Neural crest cell (in vitro differentiated cells): ENCODE measurements at regions not wholly inside any gene's neighbourhood (a gene's known extent, or its start where the extent isn't known, plus 50 kb on each side); places are given as distances from the start of the nearest gene placed in this dataset.

Source experiments
- DNase-seq: peaks from one replicate; pipeline ENCODE4 v3.0.0; 2021; ENCODE audit warnings: low read depth, mixed read lengths, low spot score
- H3K27ac Mint-ChIP-seq: one replicate; pipeline ENCODE4 v1.8.0; 2021; ENCODE audit warnings: mild to moderate bottlenecking, mixed read lengths; ENCODE audit not compliant: unreplicated experiment
- H3K27me3 Mint-ChIP-seq: 2 replicates; pipeline ENCODE4 v1.8.0; 2021; ENCODE audit warnings: low read depth, mild to moderate bottlenecking, mixed read lengths
- H3K36me3 Mint-ChIP-seq: 2 replicates; pipeline ENCODE4 v1.8.0; 2021; ENCODE audit warnings: low read depth, mild to moderate bottlenecking, mixed read lengths
- H3K4me1 Mint-ChIP-seq: 2 replicates; pipeline ENCODE4 v1.8.0; 2021; ENCODE audit warnings: mixed read lengths
- H3K4me3 Mint-ChIP-seq: one replicate; pipeline ENCODE4 v1.8.0; 2021; ENCODE audit warnings: mild to moderate bottlenecking, mixed read lengths
- H3K9me3 Mint-ChIP-seq: 2 replicates; pipeline ENCODE4 v1.8.0; 2021; ENCODE audit warnings: mixed read lengths
- TF ChIP-seq, protein P1 (sequence below): fragments of 200-600 bp; sonication (generic); conservative IDR thresholded peaks from 2 replicates; pipeline ENCODE4 v1.5.0; 2021; ENCODE audit warnings: antibody characterized with exemption, mild to moderate bottlenecking

DNA sequence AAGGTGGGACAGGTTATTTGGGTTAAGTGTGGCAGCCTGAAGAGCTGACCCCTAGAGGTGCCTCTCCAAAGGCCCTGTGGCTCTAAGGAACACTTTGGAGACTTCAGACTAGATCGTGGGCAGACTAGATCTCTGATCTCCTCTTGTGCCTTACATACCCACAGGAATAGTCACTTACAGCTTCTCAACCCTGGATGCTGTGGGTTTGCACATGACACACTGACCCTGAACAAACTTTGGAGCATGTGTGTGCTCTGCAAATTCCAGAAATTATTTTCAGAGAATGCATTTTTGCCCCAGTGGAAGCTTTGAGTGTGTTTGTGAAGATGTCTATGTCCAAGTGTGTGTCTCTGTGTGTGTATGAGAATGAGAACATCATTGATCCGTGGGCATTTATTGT lies 119.6 kb downstream of the EMX2 start:
- no peaks in the 10 kb centered on the region for H3K9me3 Mint-ChIP-seq
- no peak overlapping the region for H3K27ac Mint-ChIP-seq
- H3K27me3 Mint-ChIP-seq, result no peaks in the 10 kb centered on the region
- no peak overlapping the region for H3K4me3 Mint-ChIP-seq
- no peak for DNase-seq
- H3K36me3 Mint-ChIP-seq, result no peaks in the 10 kb centered on the region
- H3K4me1 Mint-ChIP-seq, result peaks cover 8% of the 10 kb centered on the region
- TF ChIP-seq, protein P1, sequence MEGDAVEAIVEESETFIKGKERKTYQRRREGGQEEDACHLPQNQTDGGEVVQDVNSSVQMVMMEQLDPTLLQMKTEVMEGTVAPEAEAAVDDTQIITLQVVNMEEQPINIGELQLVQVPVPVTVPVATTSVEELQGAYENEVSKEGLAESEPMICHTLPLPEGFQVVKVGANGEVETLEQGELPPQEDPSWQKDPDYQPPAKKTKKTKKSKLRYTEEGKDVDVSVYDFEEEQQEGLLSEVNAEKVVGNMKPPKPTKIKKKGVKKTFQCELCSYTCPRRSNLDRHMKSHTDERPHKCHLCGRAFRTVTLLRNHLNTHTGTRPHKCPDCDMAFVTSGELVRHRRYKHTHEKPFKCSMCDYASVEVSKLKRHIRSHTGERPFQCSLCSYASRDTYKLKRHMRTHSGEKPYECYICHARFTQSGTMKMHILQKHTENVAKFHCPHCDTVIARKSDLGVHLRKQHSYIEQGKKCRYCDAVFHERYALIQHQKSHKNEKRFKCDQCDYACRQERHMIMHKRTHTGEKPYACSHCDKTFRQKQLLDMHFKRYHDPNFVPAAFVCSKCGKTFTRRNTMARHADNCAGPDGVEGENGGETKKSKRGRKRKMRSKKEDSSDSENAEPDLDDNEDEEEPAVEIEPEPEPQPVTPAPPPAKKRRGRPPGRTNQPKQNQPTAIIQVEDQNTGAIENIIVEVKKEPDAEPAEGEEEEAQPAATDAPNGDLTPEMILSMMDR, result no peak

GRCh38 chr10:117662751-117663540 lies 120.4 kb downstream of the EMX2 start:
- no peaks in the 10 kb centered on the region for H3K9me3 Mint-ChIP-seq
- no peak overlapping the region for H3K4me3 Mint-ChIP-seq
- TF ChIP-seq, protein P1, result no peak
- H3K27ac Mint-ChIP-seq, result no peak overlapping the region
- peaks cover 8% of the 10 kb centered on the region for H3K4me1 Mint-ChIP-seq
- H3K27me3 Mint-ChIP-seq, result no peaks in the 10 kb centered on the region
- no peak for DNase-seq
- H3K36me3 Mint-ChIP-seq, result no peaks in the 10 kb centered on the region

DNA sequence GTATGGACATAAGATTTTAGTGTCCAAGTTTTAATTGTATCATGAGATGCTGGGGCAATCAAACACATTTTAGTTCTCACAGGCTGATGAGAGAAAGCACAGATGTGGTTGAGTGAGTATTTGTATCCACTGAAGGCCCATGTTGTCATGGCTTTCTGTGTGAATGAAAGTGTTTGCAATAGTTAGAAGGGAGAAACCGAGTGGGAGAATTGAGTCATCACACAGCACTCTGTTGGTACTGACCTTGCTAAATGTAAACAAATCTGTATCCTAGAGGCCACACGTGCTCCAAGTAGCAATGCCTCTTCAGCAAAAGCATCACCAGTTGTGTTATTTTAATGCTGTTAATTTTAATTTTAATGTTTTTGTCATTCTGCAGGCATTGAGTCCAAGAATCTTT lies 121.2 kb downstream of the EMX2 start:
- Mint-ChIP-seq H3K36me3 (no peaks in the 10 kb centered on the region), H3K9me3 (no peaks in the 10 kb centered on the region), H3K27ac (no peak overlapping the region), H3K27me3 (no peaks in the 10 kb centered on the region), H3K4me1 (peaks cover 8% of the 10 kb centered on the region), H3K4me3 (no peak overlapping the region)
- DNase-seq, result no peak
- TF ChIP-seq, protein P1, result no peak

GRCh38 chr10:117664288-117664687 lies 121.7 kb downstream of the EMX2 start:
- Mint-ChIP-seq H3K36me3 (no peaks in the 10 kb centered on the region), H3K27ac (no peak overlapping the region), H3K4me3 (no peak overlapping the region), H3K27me3 (no peaks in the 10 kb centered on the region), H3K9me3 (no peaks in the 10 kb centered on the region), H3K4me1 (peaks cover 8% of the 10 kb centered on the region)
- DNase-seq, result no peak
- TF ChIP-seq, protein P1, result no peak

- peaks cover 8% of the 10 kb centered on the region for H3K4me1 Mint-ChIP-seq
- H3K4me3 Mint-ChIP-seq, result no peak overlapping the region
- H3K36me3 Mint-ChIP-seq, result no peaks in the 10 kb centered on the region
- TF ChIP-seq, protein P1, result no peak
- H3K27ac Mint-ChIP-seq, result no peak overlapping the region
- no peaks in the 10 kb centered on the region for H3K27me3 Mint-ChIP-seq
- DNase-seq, result no peak
- no peaks in the 10 kb centered on the region for H3K9me3 Mint-ChIP-seq
Measured at GRCh38 chr10:117666166-117666565, 123.6 kb downstream of the EMX2 start.
